ENCODE measurements at regions not wholly inside any gene's neighbourhood (a gene's known extent, or its start where the extent isn't known, plus 50 kb on each side); places are given as distances from the start of the nearest gene placed in this dataset.

GRCh38 chr10:131692176-131692575, 208.6 kb upstream of the PPP2R2D start:
- Mint-ChIP-seq H3K27ac (peak overlapping the region in 1 of 3 experiments; percentile 63; a peak in 1 of 7 replicates), H3K36me3 (ENCODE audit: insufficient read depth in 1 of 3, low read depth in 3 of 3) (no peaks in the 10 kb centered on the region; a peak in 1 of 7 replicates), H3K9me3 (no peaks in the 10 kb centered on the region; a peak in 1 of 5 replicates), H3K4me1 (peaks cover 3 to 7% of the 10 kb centered on the region in 2 experiments; a peak in 3 of 4 replicates), H3K4me3 (no peak overlapping the region), H3K27me3 (ENCODE audit: low read depth) (no peaks in the 10 kb centered on the region; the same call in 1 of the 2 replicates)
- WGBS (ENCODE audit: extremely low coverage, insufficient read length, low lambda C conversion rate): no CpG with 5 or more reads among the region's 12 CpGs
- no peak overlapping the region for H3T11ph ChIP-seq (ENCODE audit: low read length)
- H3K9me3 ChIP-seq (ENCODE audit: control insufficient read depth, low read depth, low read length): no peaks in the 10 kb centered on the region
- H3K56ac ChIP-seq (ENCODE audit: insufficient read length, low read depth, low read length): no peak overlapping the region
- H4K5ac ChIP-seq (ENCODE audit: insufficient read length, low read depth, low read length): no peak overlapping the region
- H3K4me1 ChIP-seq (ENCODE audit: insufficient read depth, low read length): peaks cover 4% of the 10 kb centered on the region; the same call in 1 of the 2 replicates
- no peak overlapping the region for H3K18ac ChIP-seq (ENCODE audit: insufficient read length, low read depth, low read length)
- H3K23ac ChIP-seq (ENCODE audit: insufficient read length, low read depth, low read length): no peak overlapping the region
- no peak overlapping the region for H3K4ac ChIP-seq (ENCODE audit: low read depth, low read length)
- no peak overlapping the region for H4K91ac ChIP-seq (ENCODE audit: insufficient read length, low read depth, low read length)
- H3K4me2 ChIP-seq (ENCODE audit: insufficient read depth, insufficient read length, low read length): no peak overlapping the region
- DNase-seq: no peak
- no peaks in the 10 kb centered on the region for H3K23me2 ChIP-seq (ENCODE audit: insufficient read length, low read depth, low read length, poor library complexity, severe bottlenecking)
- H3K27me3 ChIP-seq (ENCODE audit: insufficient read depth, low read length): no peaks in the 10 kb centered on the region
- no peak overlapping the region for H2BK12ac ChIP-seq (ENCODE audit: insufficient read length, low read depth, low read length)
- no peaks in the 10 kb centered on the region for H4K20me1 ChIP-seq (ENCODE audit: control insufficient read depth, insufficient read depth, insufficient read length)
- no peaks in the 10 kb centered on the region for H3K79me1 ChIP-seq (ENCODE audit: insufficient read depth, low read depth, low read length, poor library complexity, severe bottlenecking)
- no peak overlapping the region for H2AK5ac ChIP-seq (ENCODE audit: insufficient read length, low read length)
- no peak overlapping the region for H4K8ac ChIP-seq (replicated peaks; ENCODE audit: insufficient read length, low read depth, low read length)
- TF ChIP-seq CTCF (conservative IDR thresholded peaks at IDR 0.05): no peak
- no peak overlapping the region for H2BK5ac ChIP-seq (ENCODE audit: insufficient read length, low read length)
- no peak overlapping the region for H2BK20ac ChIP-seq (ENCODE audit: low read depth, low read length, poor library complexity, severe bottlenecking)
- H3K9ac ChIP-seq (ENCODE audit: extremely low read depth, insufficient read length, low read length): no peak overlapping the region
- no peak overlapping the region for H3K27ac ChIP-seq (ENCODE audit: insufficient read length, low read depth, low read length)
- no peak overlapping the region for H2AFZ ChIP-seq (ENCODE audit: low read length)
- no peaks in the 10 kb centered on the region for H3K79me2 ChIP-seq (ENCODE audit: insufficient read depth, low read length)
- no peak overlapping the region for H3K14ac ChIP-seq (ENCODE audit: insufficient read depth, low read length)
- no peak overlapping the region for H2BK15ac ChIP-seq (ENCODE audit: low read depth, low read length)
- H2BK120ac ChIP-seq (ENCODE audit: low read depth, low read length, poor library complexity, severe bottlenecking): no peak overlapping the region
